Heart right ventricle (tissue), 16 donors: ENCODE measurements at regions not wholly inside any gene's neighbourhood (a gene's known extent, or its start where the extent isn't known, plus 50 kb on each side); places are given as distances from the start of the nearest gene placed in this dataset.

Experiments
- ATAC-seq, 8 donors: fragments of 200-7000 bp; cut with Tn5 transposase; one replicate each; pipeline ENCODE4 v1.9.1; 2020; ENCODE audit warnings: mild to moderate bottlenecking in 8 of 8, moderate library complexity in 8 of 8, moderate number of reproducible peaks in 1 of 8
- DNase-seq, 2 donors: peaks; one replicate each; pipeline ENCODE4 v3.0.0-alpha.2; 2020
- H3K27ac ChIP-seq, 10 donors: fragments of 200-600 bp; sonication (generic) in 2 of 10; one replicate each; pipeline versions ENCODE4 v1.5.0 to v1.8.0; 2020 to 2022; ENCODE audit warnings: mild to moderate bottlenecking in 3 of 10
- H3K27me3 ChIP-seq, 7 donors: fragments of 200-600 bp; one replicate each; pipeline ENCODE4 v1.8.0; 2021 to 2022; ENCODE audit warnings: mild to moderate bottlenecking in 2 of 7
- H3K36me3 ChIP-seq, 9 donors: fragments of 200-600 bp; sonication (generic) in 1 of 9; one replicate each; pipeline versions ENCODE4 v1.5.0 to v1.8.0; 2020 to 2022; ENCODE audit warnings: mild to moderate bottlenecking in 2 of 9
- H3K4me1 ChIP-seq, 9 donors: fragments of 200-600 bp; sonication (generic) in 1 of 9; one replicate each; pipeline versions ENCODE4 v1.5.0 to v1.8.0; 2020 to 2022; ENCODE audit warnings: mild to moderate bottlenecking in 4 of 9
- H3K4me3 ChIP-seq, 10 donors: fragments of 200-600 bp; sonication (generic) in 2 of 10; one replicate each; pipeline versions ENCODE4 v1.5.0 to v1.8.0; 2020 to 2022; ENCODE audit warnings: mild to moderate bottlenecking in 7 of 10, moderate library complexity in 2 of 10
- H3K9me3 ChIP-seq, 11 donors: fragments of 200-600 bp in 10 of 11; sonication (generic) in 2 of 11; one replicate each; pipeline versions ENCODE4 v1.5.0 to v1.8.0; 2013 to 2022; ENCODE audit warnings: mild to moderate bottlenecking in 2 of 11, control low read depth in 1 of 11, moderate library complexity in 1 of 11
- CTCF ChIP-seq, 9 donors: fragments of 200-600 bp; sonication (generic) in 2 of 9; IDR thresholded peaks; one replicate each; pipeline versions ENCODE4 v1.5.0 to v1.8.0; 2021 to 2022; ENCODE audit warnings: antibody characterized with exemption in 9 of 9, mild to moderate bottlenecking in 5 of 9, moderate library complexity in 1 of 9
- WGBS, 2 donors: extraction: QIAGEN DNeasy Blood & Tissue Kit; methylation state at CpG; one replicate each; pipeline ENCODE4 v1.1.7; 2013; ENCODE audit warnings: inconsistent platforms in 1 of 2; 5-methylcytosine and 5-hydroxymethylcytosine counted together
- intact Hi-C, 10 donors: fragments of 100-400 bp; cut with DNase I; formaldehyde crosslinking; loops; one replicate each; pipeline versions ENCODE4 v1.11.1 to v1.14.2; 2022
- donor health status: Arrhythmogenic right ventricular cardiomyopathy.
- donor health status: ischemic (EF 13 %, LVEDD 7.1; RV severe dilation, severe dysfunction).
- donor health status: healthy with polysubstance abuse.
- donor health status: DM: no; HTN: yes; CAD: no.
- donor health status: DM: no; HTN: no; CAD: no.
- donor health status: ischemic (EF 25% LVEDD 6.9; RV normal size, moderate dysfunction).
- donor health status: ischemic (EF 25% LVEDD 5.7; RV mildly dilated, moderate dysfunction).
- donor health status: healthy.
- donor health status: DM: yes; HTN: yes; CAD: no.
- donor health status: Ischemic cardiomyopathy.
- donor health status: ischemic (EF 35%, LVEDD 5.7; RV mildly dilated, moderate dysfunction).
- donor health status: nonischemic (EF 11% LVEDD 7.7; RV severe dilation, severe dysfunction).
- donor health status: DM: yes; HTN: yes; CAD: no.
- donor health status: PGD.
- donor health status: ischemic (EF 29% LVEDD 5.4; RV normal size, mild dysfunction).
- donor health status: nonischemic (EF 23%, LVEDD 6.1; RV moderate dilation, normal function).

DNA sequence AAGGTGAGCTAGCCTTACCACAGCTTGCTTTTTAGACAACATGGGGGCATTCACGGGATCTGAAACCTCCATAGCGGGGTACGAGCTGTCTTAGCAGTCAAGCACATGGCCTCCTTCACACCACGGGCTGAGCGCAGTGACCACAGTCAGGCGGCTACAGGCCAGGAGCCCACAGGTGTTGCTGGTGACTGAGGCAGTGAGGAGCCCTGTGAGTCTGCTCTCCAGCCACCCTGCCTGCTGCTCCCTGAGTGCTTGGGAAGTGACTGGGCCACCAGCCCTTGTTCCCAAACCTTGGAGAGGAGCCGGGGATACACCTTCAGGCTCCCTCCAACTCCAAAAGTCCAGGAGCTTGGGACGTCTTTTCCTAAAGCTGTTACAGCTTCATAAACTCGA, 418.1 kb upstream of the MYT1L start:
- peak in 1 of 8 donors; percentile 21 for ATAC-seq

GRCh38 chr2:2748399-2749205, 417.5 kb upstream of the MYT1L start:
- DNase-seq = no peak
- 77 to 82% methylated on average over 13 of the region's 13 CpGs for WGBS, 2 donors
- Histone ChIP-seq H3K27ac (no peak overlapping the region), H3K4me1 (no peaks in the 10 kb centered on the region), H3K4me3 (no peak overlapping the region), H3K36me3 (no peaks in the 10 kb centered on the region), H3K9me3 (peaks cover 0 to 4% (median 0%) of the 10 kb centered on the region in 11 donors), H3K27me3 (no peaks in the 10 kb centered on the region)
- no peak for TF ChIP-seq CTCF (IDR thresholded peaks at IDR 0.05)
- intact Hi-C loops = no loop called here
- peak in 4 of 8 donors; percentile 9 to 31 (median 23) for ATAC-seq

More for the DNA sequence above, 418.1 kb upstream of the MYT1L start:
- TF ChIP-seq CTCF (IDR thresholded peaks at IDR 0.05) = no peak
- no peaks in the 10 kb centered on the region for H3K27me3 ChIP-seq
- no peak overlapping the region for H3K4me3 ChIP-seq
- intact Hi-C loops = no loop called here
- H3K36me3 ChIP-seq = no peaks in the 10 kb centered on the region
- no peak for DNase-seq
- H3K4me1 ChIP-seq = no peaks in the 10 kb centered on the region
- peaks cover 0 to 9% (median 0%) of the 10 kb centered on the region in 11 donors for H3K9me3 ChIP-seq
- no peak overlapping the region for H3K27ac ChIP-seq
- 85 to 98% methylated on average over 9 of the region's 9 CpGs for WGBS, 2 donors

DNA sequence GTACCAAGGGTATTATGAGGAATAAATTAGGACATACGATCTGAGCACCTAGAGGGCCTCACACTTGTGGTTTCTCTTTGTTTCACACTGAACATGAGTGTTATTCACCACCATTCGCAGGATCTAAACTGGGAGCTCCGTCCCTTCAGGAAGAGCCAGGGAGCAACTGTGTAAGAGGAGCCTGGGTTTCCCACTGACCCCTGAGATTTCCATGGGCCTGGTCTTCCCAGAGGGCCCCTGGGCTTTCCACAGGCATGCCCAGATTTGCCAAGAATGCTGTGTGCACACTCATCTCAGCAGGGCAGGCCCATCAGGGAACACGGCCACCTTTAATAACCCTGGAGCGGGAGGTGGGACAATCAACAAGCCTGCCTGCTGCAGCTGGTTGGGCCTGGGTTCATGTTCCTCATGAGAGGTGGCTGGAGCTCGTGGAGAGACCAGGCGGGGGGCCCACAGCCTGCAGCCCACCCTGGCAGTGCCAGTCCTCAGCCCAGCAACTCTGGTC, 416.8 kb upstream of the MYT1L start:
- Histone ChIP-seq H3K4me3 (no peak overlapping the region), H3K27me3 (no peaks in the 10 kb centered on the region), H3K4me1 (no peaks in the 10 kb centered on the region), H3K9me3 (no peaks in the 10 kb centered on the region), H3K36me3 (no peaks in the 10 kb centered on the region), H3K27ac (no peak overlapping the region)
- TF ChIP-seq CTCF (IDR thresholded peaks at IDR 0.05) = no peak
- 78 to 80% methylated on average over 7 of the region's 7 CpGs for WGBS, 2 donors
- no peak for DNase-seq
- intact Hi-C loops = no loop called here
- ATAC-seq = no peak

DNA sequence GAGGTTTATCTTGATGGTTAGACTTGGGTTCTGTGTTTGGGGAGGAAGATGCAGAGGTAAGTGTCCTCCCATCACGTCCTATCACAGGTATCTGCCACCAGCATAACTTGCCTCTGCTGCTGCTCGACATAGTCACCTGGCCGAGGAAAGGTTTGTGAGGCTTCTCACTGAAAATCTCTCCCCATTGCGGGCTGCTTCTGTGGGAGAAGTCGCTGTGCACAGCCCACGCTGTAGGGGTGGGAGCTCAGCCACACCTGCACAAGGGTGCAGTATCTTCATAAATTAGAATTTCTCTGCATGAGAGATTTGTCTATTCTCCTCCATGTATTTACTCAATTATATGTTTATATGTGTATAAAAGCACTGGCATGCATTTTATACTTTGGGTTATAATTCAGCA, 415.7 kb upstream of the MYT1L start:
- Histone ChIP-seq H3K36me3 (no peaks in the 10 kb centered on the region), H3K4me3 (no peak overlapping the region), H3K27me3 (no peaks in the 10 kb centered on the region), H3K4me1 (no peaks in the 10 kb centered on the region), H3K9me3 (no peaks in the 10 kb centered on the region), H3K27ac (no peak overlapping the region)
- no peak for TF ChIP-seq CTCF (IDR thresholded peaks at IDR 0.05)
- no peak for DNase-seq
- WGBS, 2 donors = 85% methylated on average over 6 of the region's 6 CpGs
- intact Hi-C loops = no loop called here
- no peak for ATAC-seq
